ENCODE measurements at regions not wholly inside any gene's neighbourhood (a gene's known extent, or its start where the extent isn't known, plus 50 kb on each side); places are given as distances from the start of the nearest gene placed in this dataset.

GRCh38 chr12:17652436-17652835, 437.6 kb downstream of the RERGL start:
- TF ChIP-seq CTCF (IDR thresholded peaks at IDR 0.05 in 8 of 11, conservative IDR thresholded peaks at IDR 0.05 in 3 of 11) (no peak), POLR2A (IDR thresholded peaks at IDR 0.05) (no peak)

Data from spleen (tissue), 7 donors.